Muscle layer of colon (tissue), 2 donors: ENCODE measurements at regions not wholly inside any gene's neighbourhood (a gene's known extent, or its start where the extent isn't known, plus 50 kb on each side); places are given as distances from the start of the nearest gene placed in this dataset.
"Not testable (repeated sequence)": the region's sequence is repeated elsewhere in the genome, so short reads cannot be mapped to it uniquely, and the experiment has no call there.

Experiments
- H3K27ac ChIP-seq: one replicate; pipeline ENCODE4 v1.7.0; 2013; ENCODE audit warnings: low read depth, mild to moderate bottlenecking, low read length, moderate library complexity
- H3K27me3 ChIP-seq, 2 donors: one replicate each; pipeline ENCODE4 v1.7.0; 2013; ENCODE audit warnings: low read length in 2 of 2, mild to moderate bottlenecking in 2 of 2; ENCODE audit not compliant: insufficient read depth in 2 of 2, control insufficient read depth in 1 of 2
- H3K36me3 ChIP-seq: one replicate; pipeline ENCODE4 v1.7.0; 2013; ENCODE audit warnings: mild to moderate bottlenecking, low read length; ENCODE audit not compliant: insufficient read depth
- H3K4me1 ChIP-seq: one replicate; pipeline ENCODE4 v1.7.0; 2013; ENCODE audit warnings: mild to moderate bottlenecking, low read length; ENCODE audit not compliant: insufficient read depth
- H3K4me3 ChIP-seq, 2 donors: one replicate each; pipeline ENCODE4 v1.7.0; 2013; ENCODE audit warnings: low read length in 2 of 2, low read depth in 1 of 2, mild to moderate bottlenecking in 1 of 2, moderate library complexity in 1 of 2
- H3K9ac ChIP-seq: one replicate; pipeline ENCODE4 v1.7.0; 2013; ENCODE audit warnings: low read length
- H3K9me3 ChIP-seq: one replicate; pipeline ENCODE4 v1.7.0; 2013; ENCODE audit warnings: mild to moderate bottlenecking, low read length
- donor health status: abdominal sarcoma.
- donor health status: Adenocarcinoma of cecum.

DNA sequence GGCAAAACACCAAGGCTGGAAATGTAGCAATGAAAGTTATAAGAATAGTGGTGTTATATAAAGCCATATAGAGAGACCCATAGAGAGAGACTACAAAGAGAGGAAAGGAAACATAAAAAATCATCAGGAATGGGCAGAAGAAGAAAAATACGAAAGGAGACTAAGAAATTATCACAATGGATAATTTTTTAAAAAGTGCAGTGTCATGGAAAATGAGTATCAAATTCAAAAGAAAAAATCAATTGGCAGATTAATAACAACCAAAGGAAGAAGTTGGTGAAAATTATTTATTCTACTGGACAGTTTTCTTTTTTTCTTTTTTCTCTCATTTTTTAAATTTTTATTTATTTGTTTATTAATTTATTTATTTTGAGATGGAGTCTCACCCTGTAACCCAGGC, 1488.4 kb upstream of the WWC1 start:
- Histone ChIP-seq H3K9ac (no peak overlapping the region), H3K27me3 (no peaks in the 10 kb centered on the region), H3K9me3 (no peaks in the 10 kb centered on the region), H3K27ac (no peak overlapping the region), H3K4me3 (no peak overlapping the region), H3K36me3 (no peaks in the 10 kb centered on the region), H3K4me1 (no peaks in the 10 kb centered on the region)

DNA sequence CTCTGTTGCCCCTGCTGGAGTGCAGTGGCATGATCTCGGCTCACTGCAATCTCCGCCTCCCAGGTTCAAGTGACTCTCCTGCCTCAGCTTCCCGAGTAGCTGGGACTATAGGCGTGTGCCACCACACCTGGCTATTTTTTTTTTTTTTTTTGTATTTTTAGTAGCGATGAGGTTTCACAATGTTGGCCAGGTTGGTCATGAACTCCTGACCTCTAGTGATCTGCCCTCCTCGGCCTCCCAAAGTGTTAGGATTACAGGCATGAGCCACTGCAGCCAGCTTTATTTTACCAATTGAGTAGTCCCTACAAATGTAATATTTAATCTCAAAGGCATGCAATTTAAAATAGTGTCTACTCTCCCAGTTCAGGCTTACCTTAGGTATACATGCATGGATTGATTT, 1487.2 kb upstream of the WWC1 start:
- H3K27ac ChIP-seq, H3K4me1 ChIP-seq, H3K9ac ChIP-seq, H3K27me3 ChIP-seq, H3K9me3 ChIP-seq, H3K36me3 ChIP-seq, H3K4me3 ChIP-seq: not testable (repeated sequence)

DNA sequence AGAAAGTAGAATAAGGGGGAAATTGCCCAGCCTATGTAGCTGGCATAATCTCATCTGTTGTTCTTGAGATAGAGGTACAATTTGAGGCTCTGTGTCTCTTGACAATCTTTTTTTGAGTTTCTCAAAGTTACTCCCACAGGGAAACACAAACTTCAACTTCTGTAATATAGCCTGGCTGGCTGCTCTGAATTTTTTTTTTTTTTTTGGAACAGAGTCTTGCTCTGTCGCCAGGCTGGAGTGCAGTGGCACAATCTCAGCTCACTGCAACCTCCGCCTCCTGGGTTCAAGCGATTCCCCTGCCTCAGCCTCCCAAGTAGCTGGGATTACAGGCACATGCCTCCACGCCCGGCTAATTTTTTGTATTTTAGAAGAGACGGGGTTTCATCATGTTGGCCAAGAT, 1486.8 kb upstream of the WWC1 start:
- not testable (repeated sequence) for H3K27me3 ChIP-seq, H3K9ac ChIP-seq, H3K9me3 ChIP-seq, H3K36me3 ChIP-seq, H3K4me3 ChIP-seq, H3K4me1 ChIP-seq, H3K27ac ChIP-seq

DNA sequence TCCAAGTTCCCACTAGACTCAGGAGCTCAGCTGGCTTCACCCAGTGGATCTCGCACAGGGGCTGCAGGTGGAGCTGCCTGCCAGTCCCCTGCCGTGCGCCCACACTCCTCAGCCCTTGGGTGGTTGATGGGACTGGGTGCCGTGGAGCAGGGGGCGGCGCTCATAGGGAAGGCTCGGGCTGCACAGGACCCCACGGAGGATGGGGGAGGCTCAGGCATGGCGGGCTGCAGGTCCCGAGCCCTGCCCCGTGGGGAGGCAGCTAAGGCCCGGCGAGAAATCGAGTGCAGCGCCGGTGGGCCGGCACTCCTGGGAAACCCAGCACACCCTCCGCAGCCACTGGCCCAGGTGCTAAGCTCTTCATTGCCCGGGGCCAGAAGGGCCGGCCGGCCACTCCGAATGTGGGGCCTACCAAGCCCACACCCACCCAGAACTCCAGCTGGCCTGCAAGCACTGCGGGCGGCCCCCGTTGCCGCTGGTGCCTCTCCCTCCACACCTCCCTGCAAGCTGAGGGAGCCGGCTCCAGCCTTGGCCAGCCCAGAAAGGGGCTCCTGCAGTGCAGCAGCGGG, 1481.3 kb upstream of the WWC1 start:
- H3K36me3 ChIP-seq, H3K27me3 ChIP-seq, H3K4me3 ChIP-seq, H3K27ac ChIP-seq, H3K9me3 ChIP-seq, H3K9ac ChIP-seq, H3K4me1 ChIP-seq: not testable (repeated sequence)

DNA sequence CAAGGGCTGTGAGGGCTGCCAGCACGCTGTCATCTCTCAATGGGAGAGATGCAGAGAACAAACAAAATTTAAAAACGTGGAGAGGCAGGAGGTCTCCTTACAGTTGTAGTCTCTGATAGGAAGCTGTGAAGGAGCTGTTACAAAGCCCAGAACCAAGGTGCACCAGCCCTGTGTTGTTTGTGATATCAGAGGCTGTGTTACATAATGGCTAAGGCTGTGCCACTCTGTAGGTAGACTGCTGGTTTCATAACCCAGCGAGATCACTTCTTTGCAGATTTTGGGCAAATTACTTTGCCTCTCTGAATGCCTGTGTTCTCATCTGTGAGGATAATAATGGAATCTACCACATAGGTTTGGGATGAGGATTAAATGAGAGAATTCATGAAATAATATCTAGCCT, 1480.7 kb upstream of the WWC1 start:
- Histone ChIP-seq H3K9me3 (no peaks in the 10 kb centered on the region), H3K36me3 (no peaks in the 10 kb centered on the region), H3K27ac (no peak overlapping the region), H3K9ac (no peak overlapping the region), H3K4me3 (no peak overlapping the region), H3K4me1 (no peaks in the 10 kb centered on the region), H3K27me3 (no peaks in the 10 kb centered on the region)

DNA sequence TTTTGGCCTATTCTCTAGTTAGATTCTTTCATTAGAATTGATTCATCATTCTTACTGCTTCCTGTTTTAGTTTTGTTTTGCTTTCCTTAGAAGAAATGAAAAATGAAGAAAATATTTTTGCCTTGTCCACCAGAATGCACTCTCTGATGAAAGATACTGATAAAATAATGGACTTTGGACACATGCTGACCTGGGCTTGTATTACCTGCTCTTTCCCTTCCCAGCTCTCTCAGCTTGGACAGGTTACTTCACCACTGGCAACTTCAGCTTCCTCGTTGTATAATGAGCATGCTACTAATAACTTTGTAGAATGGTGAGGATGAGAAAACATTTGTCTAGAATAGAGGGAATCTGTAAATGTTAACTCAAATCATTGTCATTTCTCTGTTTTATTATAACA, 1468.1 kb upstream of the WWC1 start:
- Histone ChIP-seq H3K27ac (no peak overlapping the region), H3K36me3 (no peaks in the 10 kb centered on the region), H3K9me3 (no peaks in the 10 kb centered on the region), H3K4me1 (no peaks in the 10 kb centered on the region), H3K9ac (no peak overlapping the region), H3K27me3 (no peaks in the 10 kb centered on the region), H3K4me3 (no peak overlapping the region)

DNA sequence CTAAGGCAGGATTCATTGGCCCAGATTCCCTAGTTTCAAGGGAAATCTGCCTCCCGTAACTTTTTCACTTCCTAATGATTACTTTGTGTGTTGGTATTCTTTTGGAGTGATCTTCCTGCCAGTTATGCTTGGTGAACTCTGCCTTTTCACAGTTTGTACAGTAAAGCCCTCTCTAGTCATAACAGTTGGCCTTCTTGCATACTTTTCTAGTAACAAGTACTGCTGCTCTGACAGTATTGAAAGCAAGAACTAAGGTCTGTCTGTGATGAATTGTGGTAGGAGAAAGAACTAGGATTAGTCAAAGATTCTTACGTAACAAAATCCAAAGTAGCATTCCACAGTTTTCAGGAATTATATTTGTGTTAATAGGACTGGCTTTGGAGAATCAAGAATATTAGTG, 1457.2 kb upstream of the WWC1 start:
- no peaks in the 10 kb centered on the region for H3K9me3 ChIP-seq
- no peak overlapping the region for H3K9ac ChIP-seq
- H3K4me1 ChIP-seq: no peaks in the 10 kb centered on the region
- H3K27ac ChIP-seq: no peak overlapping the region
- no peaks in the 10 kb centered on the region for H3K27me3 ChIP-seq
- no peaks in the 10 kb centered on the region for H3K36me3 ChIP-seq
- no peak overlapping the region for H3K4me3 ChIP-seq

DNA sequence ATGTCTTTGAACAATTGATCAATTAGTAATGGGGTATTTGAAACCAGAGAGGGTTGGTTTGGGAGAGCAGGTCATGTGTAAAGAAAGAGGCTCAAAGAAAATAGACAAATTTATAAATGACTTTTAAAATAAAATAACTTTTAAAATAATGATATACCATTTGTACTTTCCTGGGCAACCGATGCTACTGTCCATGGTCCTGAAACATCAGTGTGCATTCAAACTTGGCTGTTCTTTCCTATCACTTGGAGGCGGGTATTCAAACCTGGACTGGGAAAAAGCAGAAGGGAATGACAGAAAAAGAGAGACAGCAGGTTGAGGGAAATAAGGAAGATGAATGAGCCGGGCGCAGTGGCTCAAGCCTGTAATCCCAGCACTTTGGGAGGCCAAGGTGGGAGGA, 1446.4 kb upstream of the WWC1 start:
- Histone ChIP-seq H3K4me1 (no peaks in the 10 kb centered on the region), H3K27ac (no peak overlapping the region), H3K9me3 (no peaks in the 10 kb centered on the region), H3K27me3 (no peaks in the 10 kb centered on the region), H3K9ac (no peak overlapping the region), H3K4me3 (no peak overlapping the region), H3K36me3 (no peaks in the 10 kb centered on the region)

DNA sequence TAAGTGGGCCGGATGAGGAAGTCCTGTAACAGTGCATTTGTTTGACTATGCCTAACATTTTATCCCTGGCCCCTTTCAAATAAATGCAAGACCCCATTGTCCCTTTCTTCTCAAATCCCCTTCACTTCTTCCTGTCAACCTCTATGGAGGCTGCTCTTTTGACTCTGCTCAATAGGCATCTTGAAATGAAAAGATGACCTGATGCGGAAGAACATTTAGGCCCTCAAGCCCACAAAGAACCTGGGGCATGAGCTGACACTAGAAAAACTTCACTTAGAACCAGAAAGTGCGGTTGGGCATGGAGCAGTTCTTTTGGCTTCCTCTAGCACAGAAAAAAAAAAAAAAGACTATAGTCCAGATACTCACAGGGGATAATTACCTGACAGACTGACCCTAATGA, 1434.7 kb upstream of the WWC1 start:
- no peak overlapping the region for H3K9ac ChIP-seq
- no peaks in the 10 kb centered on the region for H3K4me1 ChIP-seq
- no peak overlapping the region for H3K27ac ChIP-seq
- no peaks in the 10 kb centered on the region for H3K27me3 ChIP-seq
- H3K4me3 ChIP-seq: no peak overlapping the region
- H3K9me3 ChIP-seq: no peaks in the 10 kb centered on the region
- H3K36me3 ChIP-seq: no peaks in the 10 kb centered on the region

DNA sequence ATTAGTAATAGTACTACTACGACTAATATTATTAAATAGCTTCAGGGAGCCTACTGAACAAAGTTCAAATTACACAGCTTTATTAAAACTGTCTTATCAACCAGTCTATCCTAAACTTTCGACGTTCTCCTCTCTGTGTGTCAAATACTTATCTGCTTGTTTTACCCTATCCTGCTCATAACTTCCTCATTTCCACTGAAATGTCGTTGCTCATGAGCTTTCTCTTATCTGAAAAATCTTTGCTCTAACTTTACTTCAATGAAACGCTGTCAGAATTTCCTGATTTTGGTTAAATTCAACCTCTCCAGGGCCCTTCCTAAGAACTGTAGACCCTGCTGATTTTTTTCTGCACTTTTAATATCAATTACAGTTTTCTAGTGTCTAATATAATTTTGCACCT, 1431.0 kb upstream of the WWC1 start:
- Histone ChIP-seq H3K27ac (no peak overlapping the region), H3K27me3 (no peaks in the 10 kb centered on the region), H3K4me3 (no peak overlapping the region), H3K9ac (no peak overlapping the region), H3K9me3 (no peaks in the 10 kb centered on the region), H3K4me1 (no peaks in the 10 kb centered on the region), H3K36me3 (no peaks in the 10 kb centered on the region)

DNA sequence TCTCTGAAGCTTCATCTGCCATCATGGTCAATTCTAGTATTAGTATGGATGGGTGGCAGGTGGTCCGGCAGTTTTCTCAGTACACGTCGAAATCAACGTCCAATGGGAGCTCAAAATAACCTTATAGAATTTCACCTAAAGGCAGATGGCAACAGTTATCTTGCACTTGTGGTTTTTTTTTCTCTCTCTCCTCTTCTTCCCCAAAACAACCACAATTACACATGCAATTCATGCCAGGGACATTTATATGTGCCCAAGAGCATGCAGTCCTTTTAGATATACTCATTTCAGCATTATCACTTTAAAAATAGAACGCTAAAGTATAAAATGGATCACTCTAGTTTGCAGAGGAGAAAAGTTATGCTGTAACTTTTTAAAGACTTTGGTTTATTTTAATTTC, 1428.9 kb upstream of the WWC1 start:
- Histone ChIP-seq H3K27me3 (no peaks in the 10 kb centered on the region), H3K4me1 (no peaks in the 10 kb centered on the region), H3K9ac (no peak overlapping the region), H3K36me3 (no peaks in the 10 kb centered on the region), H3K4me3 (no peak overlapping the region), H3K27ac (no peak overlapping the region), H3K9me3 (no peaks in the 10 kb centered on the region)

DNA sequence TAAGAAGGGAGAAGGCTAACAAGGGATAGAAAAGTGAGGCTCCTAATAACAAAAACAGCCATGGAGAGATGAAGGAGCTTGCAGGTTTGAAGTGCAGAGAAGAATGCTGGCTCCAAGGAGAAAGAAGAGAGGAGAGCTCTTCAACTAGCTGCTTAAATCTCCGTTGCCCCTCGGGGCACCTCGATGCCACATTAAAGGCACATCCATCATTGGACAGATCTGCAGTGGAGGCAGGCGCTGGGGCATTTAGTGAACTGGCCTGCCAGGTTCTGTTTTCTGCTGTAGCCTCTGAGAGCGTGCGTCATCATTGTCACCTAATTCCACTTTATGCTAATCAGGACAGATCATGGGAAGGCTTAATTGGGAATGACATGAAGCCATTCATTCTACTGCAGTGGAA, 1426.2 kb upstream of the WWC1 start:
- H3K27me3 ChIP-seq: no peaks in the 10 kb centered on the region
- no peak overlapping the region for H3K27ac ChIP-seq
- no peaks in the 10 kb centered on the region for H3K4me1 ChIP-seq
- H3K4me3 ChIP-seq: no peak overlapping the region
- H3K9me3 ChIP-seq: no peaks in the 10 kb centered on the region
- H3K36me3 ChIP-seq: no peaks in the 10 kb centered on the region
- no peak overlapping the region for H3K9ac ChIP-seq
